HepG2 (cell line): ENCODE measurements at regions not wholly inside any gene's neighbourhood (a gene's known extent, or its start where the extent isn't known, plus 50 kb on each side); places are given as distances from the start of the nearest gene placed in this dataset.

Experiments used
- ATAC-seq: fragments of 200-7000 bp; cut with Tn5 transposase; 3 replicates; pipeline ENCODE4 v1.9.1; 2020; ENCODE audit warnings: mild to moderate bottlenecking, moderate library complexity
- BruUV-seq: library from RNA; stranded (reverse); fragments of 400-500 nt; replicated peaks from 2 replicates; lab custom pipeline; 2021; lab: Mats Ljungman, UMichigan
- CTCF ChIA-PET: fragments of 300-600 bp; formaldehyde crosslinking; extraction: SDS; loops from one replicate; lab custom pipeline; 2021; ENCODE audit warnings: low total read pairs, inconsistent platforms, low intra/inter-chr PET ratio; lab: Yijun Ruan, JAX
- POLR2A ChIA-PET: fragments of 350-600 bp; sonication (Branson Sonifier 250); formaldehyde crosslinking; loops from one replicate; lab custom pipeline; 2020; ENCODE audit warnings: antibody characterized with exemption, inconsistent platforms; lab: Yijun Ruan, JAX
- DNase-seq: peaks from one replicate; pipeline ENCODE4 v3.0.0-alpha.2; 2015; ENCODE audit warnings: low spot score
- FAIRE-seq: peaks from 3 replicates; lab custom pipeline; 2011; peaks lifted over from hg19 to GRCh38; lab: Jason Lieb, UNC
- H2AFZ ChIP-seq: one replicate; pipeline ENCODE4 v1.6.1; 2011; ENCODE audit warnings: low read length, inconsistent platforms
- H3K27ac ChIP-seq: fragments of 300-600 bp; 3 replicates; pipeline ENCODE4 v1.8.0; 2011; ENCODE audit warnings: mixed run types, mild to moderate bottlenecking, mixed read lengths, low read length, inconsistent platforms; ENCODE audit not compliant: insufficient read depth; ENCODE audit errors: extremely low read length
- H3K27me3 ChIP-seq, 2 experiments: fragments of 200-600 bp in 1 of 2; 2 replicates in 1 of 2; 3 replicates in 1 of 2; pipeline versions ENCODE4 v1.6.0 to v1.8.0; 2011; ENCODE audit warnings: low read length in 2 of 2, mild to moderate bottlenecking in 2 of 2, moderate library complexity in 2 of 2, inconsistent platforms in 1 of 2; ENCODE audit not compliant: insufficient read depth in 2 of 2, control insufficient read depth in 1 of 2
- H3K36me3 ChIP-seq, 2 experiments: fragments of 200-600 bp in 1 of 2; replicated peaks in 1 of 2; 2 replicates in 1 of 2; 3 replicates in 1 of 2; pipeline versions ENCODE4 v1.5.1 to v1.8.0; 2011; ENCODE audit warnings: low read length in 2 of 2, inconsistent platforms in 1 of 2; ENCODE audit not compliant: insufficient read depth in 2 of 2, control insufficient read depth in 1 of 2
- H3K4me1 ChIP-seq: 2 replicates; pipeline ENCODE4 v1.5.1; 2012; ENCODE audit warnings: low read length, inconsistent platforms; ENCODE audit not compliant: insufficient read depth
- H3K4me2 ChIP-seq: 2 replicates; pipeline ENCODE4 v1.6.0; 2011; ENCODE audit warnings: low read depth, low read length, inconsistent platforms
- H3K4me3 ChIP-seq, 3 experiments: fragments of 200-600 bp in 1 of 3; sonication (generic), shearing (Covaris generic) in 1 of 3; replicated peaks in 1 of 3; 2 replicates each; pipeline ENCODE4 v1.5.1; 2011 to 2016; ENCODE audit warnings: low read length in 3 of 3, inconsistent platforms in 2 of 3, low read depth in 2 of 3, mild to moderate bottlenecking in 2 of 3, control low read depth in 1 of 3, mixed read lengths in 1 of 3; ENCODE audit not compliant: insufficient read depth in 1 of 3
- H3K79me2 ChIP-seq: one replicate; pipeline ENCODE4 v1.6.1; 2011; ENCODE audit warnings: low read length, inconsistent platforms; ENCODE audit not compliant: insufficient read depth
- H3K9ac ChIP-seq: 2 replicates; pipeline ENCODE4 v1.6.0; 2011; ENCODE audit warnings: mild to moderate bottlenecking, low read depth, low read length, inconsistent platforms; ENCODE audit not compliant: insufficient read depth
- H3K9me3 ChIP-seq: 2 replicates; pipeline ENCODE4 v1.5.1; 2012; ENCODE audit warnings: mild to moderate bottlenecking, low read length
- H4K20me1 ChIP-seq: 2 replicates; pipeline ENCODE4 v1.6.0; 2011; ENCODE audit warnings: inconsistent platforms, mild to moderate bottlenecking, low read length, moderate library complexity; ENCODE audit not compliant: insufficient read depth
- BHLHE40 ChIP-seq: IDR thresholded peaks from 2 replicates; pipeline ENCODE4 v1.6.1; 2011; ENCODE audit warnings: low read length, improper control_type of control experiment
- CENPT ChIP-seq: sonication (generic); formaldehyde crosslinking; IDR thresholded peaks from 2 replicates; pipeline ENCODE4 v1.8.0; 2022; ENCODE audit warnings: low read depth, mild to moderate bottlenecking, moderate library complexity, missing genetic modification reagents
- FOXK2 ChIP-seq: fragments of 450-650 bp; IDR thresholded peaks from 2 replicates; pipeline ENCODE4 v1.6.1; 2016
- HNF4A ChIP-seq: sonication (generic); formaldehyde crosslinking; IDR thresholded peaks from 2 replicates; pipeline ENCODE4 v1.4.0; 2020; ENCODE audit warnings: missing genetic modification reagents
- ISL2 ChIP-seq: sonication (generic); formaldehyde crosslinking; IDR thresholded peaks from 2 replicates; pipeline ENCODE4 v1.5.0; 2020; ENCODE audit warnings: missing genetic modification reagents
- MED13 ChIP-seq: sonication (generic); formaldehyde crosslinking; IDR thresholded peaks from 2 replicates; pipeline ENCODE4 v1.5.0; 2020; ENCODE audit warnings: missing genetic modification reagents
- NFIC ChIP-seq: IDR thresholded peaks from 2 replicates; pipeline ENCODE4 v1.6.1; 2012; ENCODE audit warnings: mild to moderate bottlenecking, low read length, inconsistent platforms
- NR3C1 ChIP-seq: sonication (generic); formaldehyde crosslinking; IDR thresholded peaks from 2 replicates; pipeline ENCODE4 v1.4.0; 2020; ENCODE audit warnings: missing genetic modification reagents
- ZFP62 ChIP-seq: sonication (generic); formaldehyde crosslinking; IDR thresholded peaks from 2 replicates; pipeline ENCODE4 v1.4.0; 2020; ENCODE audit warnings: missing genetic modification reagents
- ZMYM3 ChIP-seq: sonication (generic); formaldehyde crosslinking; IDR thresholded peaks from 2 replicates; pipeline ENCODE4 v1.5.1; 2020; ENCODE audit warnings: mild to moderate bottlenecking, missing genetic modification reagents
- ZNF629 ChIP-seq: sonication (generic); formaldehyde crosslinking; conservative IDR thresholded peaks from 2 replicates; pipeline ENCODE4 v1.5.0; 2020; ENCODE audit warnings: missing genetic modification reagents
- ZNF83 ChIP-seq: sonication (generic); formaldehyde crosslinking; IDR thresholded peaks from 2 replicates; pipeline ENCODE4 v1.4.0; 2020; ENCODE audit warnings: missing genetic modification reagents, mild to moderate bottlenecking, borderline replicate concordance
- WGBS: methylation state at CpG from one replicate; pipeline ENCODE4 v1.1.6; 2017; ENCODE audit warnings: low lambda C conversion rate; 5-methylcytosine and 5-hydroxymethylcytosine counted together
- in situ Hi-C: cut with HindIII; loops from 2 replicates; pipeline ENCODE4 v1.10.0; 2017; ENCODE audit warnings: low pct_unique_long_range_greater_than_20kb; ENCODE audit not compliant: extremely low pct_ligation_motif_present
- intact Hi-C: fragments of 100-400 bp; cut with micrococcal nuclease; formaldehyde crosslinking; loops from one replicate; pipeline ENCODE4 v1.10.0; 2022; ENCODE audit not compliant: unreplicated experiment
- TF ChIP-seq, protein P1 (sequence below), 2 experiments: fragments of 450-650 bp in 1 of 2; sonication (generic) in 1 of 2; formaldehyde crosslinking in 1 of 2; IDR thresholded peaks; 2 replicates each; pipeline versions ENCODE4 v1.6.1 to v1.8.0; 2016 to 2022; ENCODE audit warnings: antibody characterized with exemption in 1 of 2, mild to moderate bottlenecking in 1 of 2, missing genetic modification reagents in 1 of 2
- TF ChIP-seq, protein P2 (sequence below): sonication (generic); formaldehyde crosslinking; IDR thresholded peaks from 2 replicates; pipeline ENCODE4 v1.8.0; 2022; ENCODE audit warnings: missing genetic modification reagents, low read depth, mild to moderate bottlenecking, borderline replicate concordance
- TF ChIP-seq, protein P3 (sequence below): fragments of 450-650 bp; IDR thresholded peaks from 2 replicates; pipeline ENCODE4 v1.6.1; 2017

DNA sequence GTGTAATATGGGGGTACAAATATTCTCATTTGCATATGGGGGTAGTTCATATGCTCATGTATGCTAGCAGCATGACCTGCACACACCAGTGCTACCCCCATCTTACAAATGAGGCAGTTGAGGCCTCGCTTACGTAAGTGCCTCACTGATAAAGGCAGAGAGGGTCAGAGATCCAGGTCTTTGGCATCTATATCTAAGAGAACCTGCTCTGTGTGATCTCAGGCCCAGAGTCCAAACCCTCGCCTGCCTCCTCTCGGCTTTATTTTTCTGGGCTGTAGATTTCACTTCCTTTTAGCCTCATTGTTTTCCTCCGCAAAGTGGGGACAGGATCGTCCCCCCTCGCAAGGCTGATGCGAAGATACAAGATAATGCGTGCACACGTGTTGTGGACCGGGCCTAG is 325.2 kb downstream of the MN1 start:
- Histone ChIP-seq H3K27ac (no peak overlapping the region), H3K36me3 (no peaks in the 10 kb centered on the region), H3K4me3 (no peak overlapping the region), H2AFZ (no peak overlapping the region), H3K4me2 (peak overlapping the region; percentile 45), H3K9me3 (no peaks in the 10 kb centered on the region), H3K4me1 (peaks cover 32% of the 10 kb centered on the region), H3K9ac (no peak overlapping the region), H4K20me1 (no peaks in the 10 kb centered on the region), H3K27me3 (peaks cover 2 to 19% of the 10 kb centered on the region in 2 experiments; a peak in 2 of 5 replicates), H3K79me2 (no peaks in the 10 kb centered on the region)
- FAIRE-seq, result no peak
- under 1% methylated on average over 9 of the region's 11 CpGs for WGBS
- no TSS peak for BruUV-seq
- in situ Hi-C loops, result no loop called here
- ChIA-PET CTCF (no interaction called here), POLR2A (no interaction called here)
- intact Hi-C loops, result no loop called here
- no peak for DNase-seq
- no peak for ATAC-seq
- TF ChIP-seq ZFP62 (CRISPR knock-in tag) (no peak), ISL2 (no peak), BHLHE40 (no peak), NR3C1 (CRISPR knock-in tag) (no peak), ZMYM3 (CRISPR knock-in tag) (peak; percentile 70), CENPT (CRISPR knock-in tag) (no peak), FOXK2 (no peak), HNF4A (CRISPR knock-in tag) (0 out of 2 replicates have a peak, but pooled peaks have one; percentile 8), ZNF83 (CRISPR knock-in tag) (no peak), ZNF629 (CRISPR knock-in tag) (peak; percentile 42), NFIC (no peak), MED13 (CRISPR knock-in tag) (no peak)
- TF ChIP-seq, protein P1, sequence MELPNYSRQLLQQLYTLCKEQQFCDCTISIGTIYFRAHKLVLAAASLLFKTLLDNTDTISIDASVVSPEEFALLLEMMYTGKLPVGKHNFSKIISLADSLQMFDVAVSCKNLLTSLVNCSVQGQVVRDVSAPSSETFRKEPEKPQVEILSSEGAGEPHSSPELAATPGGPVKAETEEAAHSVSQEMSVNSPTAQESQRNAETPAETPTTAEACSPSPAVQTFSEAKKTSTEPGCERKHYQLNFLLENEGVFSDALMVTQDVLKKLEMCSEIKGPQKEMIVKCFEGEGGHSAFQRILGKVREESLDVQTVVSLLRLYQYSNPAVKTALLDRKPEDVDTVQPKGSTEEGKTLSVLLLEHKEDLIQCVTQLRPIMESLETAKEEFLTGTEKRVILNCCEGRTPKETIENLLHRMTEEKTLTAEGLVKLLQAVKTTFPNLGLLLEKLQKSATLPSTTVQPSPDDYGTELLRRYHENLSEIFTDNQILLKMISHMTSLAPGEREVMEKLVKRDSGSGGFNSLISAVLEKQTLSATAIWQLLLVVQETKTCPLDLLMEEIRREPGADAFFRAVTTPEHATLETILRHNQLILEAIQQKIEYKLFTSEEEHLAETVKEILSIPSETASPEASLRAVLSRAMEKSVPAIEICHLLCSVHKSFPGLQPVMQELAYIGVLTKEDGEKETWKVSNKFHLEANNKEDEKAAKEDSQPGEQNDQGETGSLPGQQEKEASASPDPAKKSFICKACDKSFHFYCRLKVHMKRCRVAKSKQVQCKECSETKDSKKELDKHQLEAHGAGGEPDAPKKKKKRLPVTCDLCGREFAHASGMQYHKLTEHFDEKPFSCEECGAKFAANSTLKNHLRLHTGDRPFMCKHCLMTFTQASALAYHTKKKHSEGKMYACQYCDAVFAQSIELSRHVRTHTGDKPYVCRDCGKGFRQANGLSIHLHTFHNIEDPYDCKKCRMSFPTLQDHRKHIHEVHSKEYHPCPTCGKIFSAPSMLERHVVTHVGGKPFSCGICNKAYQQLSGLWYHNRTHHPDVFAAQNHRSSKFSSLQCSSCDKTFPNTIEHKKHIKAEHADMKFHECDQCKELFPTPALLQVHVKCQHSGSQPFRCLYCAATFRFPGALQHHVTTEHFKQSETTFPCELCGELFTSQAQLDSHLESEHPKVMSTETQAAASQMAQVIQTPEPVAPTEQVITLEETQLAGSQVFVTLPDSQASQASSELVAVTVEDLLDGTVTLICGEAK (IDR thresholded peaks at IDR 0.05), result no peak
- TF ChIP-seq, protein P1 (CRISPR knock-in tag; IDR thresholded peaks at IDR 0.05), result no peak
- TF ChIP-seq, protein P2, sequence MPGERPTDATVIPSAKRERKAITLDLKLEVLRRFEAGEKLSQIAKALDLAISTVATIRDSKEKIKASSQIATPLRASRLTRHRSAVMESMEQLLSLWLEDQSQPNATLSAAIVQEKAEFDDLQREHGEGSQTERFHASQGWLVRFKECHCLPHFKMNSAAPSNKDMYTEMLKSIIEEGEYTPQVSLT, result no peak
- TF ChIP-seq, protein P3, sequence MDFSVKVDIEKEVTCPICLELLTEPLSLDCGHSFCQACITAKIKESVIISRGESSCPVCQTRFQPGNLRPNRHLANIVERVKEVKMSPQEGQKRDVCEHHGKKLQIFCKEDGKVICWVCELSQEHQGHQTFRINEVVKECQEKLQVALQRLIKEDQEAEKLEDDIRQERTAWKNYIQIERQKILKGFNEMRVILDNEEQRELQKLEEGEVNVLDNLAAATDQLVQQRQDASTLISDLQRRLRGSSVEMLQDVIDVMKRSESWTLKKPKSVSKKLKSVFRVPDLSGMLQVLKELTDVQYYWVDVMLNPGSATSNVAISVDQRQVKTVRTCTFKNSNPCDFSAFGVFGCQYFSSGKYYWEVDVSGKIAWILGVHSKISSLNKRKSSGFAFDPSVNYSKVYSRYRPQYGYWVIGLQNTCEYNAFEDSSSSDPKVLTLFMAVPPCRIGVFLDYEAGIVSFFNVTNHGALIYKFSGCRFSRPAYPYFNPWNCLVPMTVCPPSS, result no peak
